GM19351 (cell line): ENCODE measurements at regions not wholly inside any gene's neighbourhood (a gene's known extent, or its start where the extent isn't known, plus 50 kb on each side); places are given as distances from the start of the nearest gene placed in this dataset.

Experiments used
- ATAC-seq: cut with Tn5 transposase; IDR thresholded peaks from one replicate; pipeline ENCODE4 v1.9.1; 2021; ENCODE audit warnings: mild to moderate bottlenecking, moderate library complexity; ENCODE audit not compliant: unreplicated experiment

GRCh38 chr11:115075356-115075755 lies 397.0 kb downstream of the NXPE2 start:
- ATAC-seq = no peak

GRCh38 chr11:115077740-115078139 lies 399.4 kb downstream of the NXPE2 start:
- ATAC-seq = no peak

- no peak for ATAC-seq
These were observed 400.4 kb downstream of the NXPE2 start for GRCh38 chr11:115078461-115079438.

GRCh38 chr11:115080923-115081680 lies 402.8 kb downstream of the NXPE2 start:
- no peak for ATAC-seq

- no peak for ATAC-seq
These were observed 403.6 kb downstream of the NXPE2 start for GRCh38 chr11:115081972-115082371.

GRCh38 chr11:115083144-115083806 lies 404.9 kb downstream of the NXPE2 start:
- no peak for ATAC-seq

- ATAC-seq = no peak
These were observed 405.9 kb downstream of the NXPE2 start for GRCh38 chr11:115084231-115084630.

- ATAC-seq = no peak
These were observed 407.3 kb downstream of the NXPE2 start for GRCh38 chr11:115085461-115086210.

- ATAC-seq = no peak
These were observed 409.5 kb downstream of the NXPE2 start for GRCh38 chr11:115087791-115088190.

GRCh38 chr11:115092516-115092915 lies 411.7 kb downstream of the CADM1 start:
- ATAC-seq = no peak

- ATAC-seq = no peak
These were observed 406.3 kb downstream of the CADM1 start for GRCh38 chr11:115097796-115098408.

GRCh38 chr11:115100706-115101105 lies 403.5 kb downstream of the CADM1 start:
- ATAC-seq = no peak

- ATAC-seq = no peak
These were observed 400.3 kb downstream of the CADM1 start for GRCh38 chr11:115103921-115104320.

- ATAC-seq = no peak
These were observed 399.3 kb downstream of the CADM1 start for GRCh38 chr11:115104851-115105453.

- no peak for ATAC-seq
These were observed 393.1 kb downstream of the CADM1 start for GRCh38 chr11:115111066-115111465.

- no peak for ATAC-seq
These were observed 391.5 kb downstream of the CADM1 start for GRCh38 chr11:115112754-115113153.

- ATAC-seq = no peak
These were observed 386.2 kb downstream of the CADM1 start for GRCh38 chr11:115117956-115118493.

GRCh38 chr11:115119146-115119545 lies 385.1 kb downstream of the CADM1 start:
- no peak for ATAC-seq
